ENCODE measurements at regions not wholly inside any gene's neighbourhood (a gene's known extent, or its start where the extent isn't known, plus 50 kb on each side); places are given as distances from the start of the nearest gene placed in this dataset.

- TF ChIP-seq, protein P1, sequence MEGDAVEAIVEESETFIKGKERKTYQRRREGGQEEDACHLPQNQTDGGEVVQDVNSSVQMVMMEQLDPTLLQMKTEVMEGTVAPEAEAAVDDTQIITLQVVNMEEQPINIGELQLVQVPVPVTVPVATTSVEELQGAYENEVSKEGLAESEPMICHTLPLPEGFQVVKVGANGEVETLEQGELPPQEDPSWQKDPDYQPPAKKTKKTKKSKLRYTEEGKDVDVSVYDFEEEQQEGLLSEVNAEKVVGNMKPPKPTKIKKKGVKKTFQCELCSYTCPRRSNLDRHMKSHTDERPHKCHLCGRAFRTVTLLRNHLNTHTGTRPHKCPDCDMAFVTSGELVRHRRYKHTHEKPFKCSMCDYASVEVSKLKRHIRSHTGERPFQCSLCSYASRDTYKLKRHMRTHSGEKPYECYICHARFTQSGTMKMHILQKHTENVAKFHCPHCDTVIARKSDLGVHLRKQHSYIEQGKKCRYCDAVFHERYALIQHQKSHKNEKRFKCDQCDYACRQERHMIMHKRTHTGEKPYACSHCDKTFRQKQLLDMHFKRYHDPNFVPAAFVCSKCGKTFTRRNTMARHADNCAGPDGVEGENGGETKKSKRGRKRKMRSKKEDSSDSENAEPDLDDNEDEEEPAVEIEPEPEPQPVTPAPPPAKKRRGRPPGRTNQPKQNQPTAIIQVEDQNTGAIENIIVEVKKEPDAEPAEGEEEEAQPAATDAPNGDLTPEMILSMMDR (IDR thresholded peaks at IDR 0.05), result no peak
- no peak for TF ChIP-seq POLR2A (IDR thresholded peaks at IDR 0.05)
Observed at GRCh38 chr12:83199069-83199468, 512.4 kb downstream of the TMTC2 start.
